Right ventricle myocardium superior (tissue), 1 donor: ENCODE measurements at regions not wholly inside any gene's neighbourhood (a gene's known extent, or its start where the extent isn't known, plus 50 kb on each side); places are given as distances from the start of the nearest gene placed in this dataset.

ENCODE experiments used
- ATAC-seq: fragments of 200-7000 bp; cut with Tn5 transposase; one replicate; pipeline ENCODE4 v1.9.1; 2020; ENCODE audit warnings: mild to moderate bottlenecking; ENCODE audit not compliant: poor library complexity
- DNase-seq: peaks from one replicate; pipeline ENCODE4 v3.0.0-alpha.2; 2020
- intact Hi-C: fragments of 100-400 bp; cut with DNase I; formaldehyde crosslinking; loops from one replicate; pipeline ENCODE4 v1.11.2; 2022
- donor health status: DM: no; HTN: yes; CAD: no; lungs with severe emphysema.

DNA sequence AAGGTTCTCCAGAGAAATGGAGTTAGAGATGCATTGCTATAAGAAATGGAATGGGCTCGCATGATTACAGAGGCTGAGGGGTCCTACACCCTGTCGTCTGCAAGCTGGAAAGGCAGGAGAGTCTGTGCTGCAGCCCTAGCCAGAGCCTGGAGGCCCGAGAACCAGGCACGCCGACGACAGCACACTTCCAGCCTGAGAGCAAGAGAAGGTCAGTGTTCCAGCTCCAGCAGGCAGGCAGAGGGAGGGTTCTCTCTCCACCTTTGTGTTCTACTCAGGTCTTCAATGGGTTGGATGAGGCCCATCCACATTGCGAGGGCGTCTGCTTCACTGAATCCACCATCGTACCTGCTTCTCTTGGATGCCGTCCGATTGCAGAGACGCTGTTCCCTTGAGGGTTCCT lies 177.6 kb upstream of the HDAC4 start:
- ATAC-seq, result no peak
- intact Hi-C loops, result no loop called here
- no peak for DNase-seq

- intact Hi-C loops, result no loop called here
- ATAC-seq, result no peak
- DNase-seq, result no peak
Measured at GRCh38 chr2:239577935-239578334, 177.1 kb upstream of the HDAC4 start.

DNA sequence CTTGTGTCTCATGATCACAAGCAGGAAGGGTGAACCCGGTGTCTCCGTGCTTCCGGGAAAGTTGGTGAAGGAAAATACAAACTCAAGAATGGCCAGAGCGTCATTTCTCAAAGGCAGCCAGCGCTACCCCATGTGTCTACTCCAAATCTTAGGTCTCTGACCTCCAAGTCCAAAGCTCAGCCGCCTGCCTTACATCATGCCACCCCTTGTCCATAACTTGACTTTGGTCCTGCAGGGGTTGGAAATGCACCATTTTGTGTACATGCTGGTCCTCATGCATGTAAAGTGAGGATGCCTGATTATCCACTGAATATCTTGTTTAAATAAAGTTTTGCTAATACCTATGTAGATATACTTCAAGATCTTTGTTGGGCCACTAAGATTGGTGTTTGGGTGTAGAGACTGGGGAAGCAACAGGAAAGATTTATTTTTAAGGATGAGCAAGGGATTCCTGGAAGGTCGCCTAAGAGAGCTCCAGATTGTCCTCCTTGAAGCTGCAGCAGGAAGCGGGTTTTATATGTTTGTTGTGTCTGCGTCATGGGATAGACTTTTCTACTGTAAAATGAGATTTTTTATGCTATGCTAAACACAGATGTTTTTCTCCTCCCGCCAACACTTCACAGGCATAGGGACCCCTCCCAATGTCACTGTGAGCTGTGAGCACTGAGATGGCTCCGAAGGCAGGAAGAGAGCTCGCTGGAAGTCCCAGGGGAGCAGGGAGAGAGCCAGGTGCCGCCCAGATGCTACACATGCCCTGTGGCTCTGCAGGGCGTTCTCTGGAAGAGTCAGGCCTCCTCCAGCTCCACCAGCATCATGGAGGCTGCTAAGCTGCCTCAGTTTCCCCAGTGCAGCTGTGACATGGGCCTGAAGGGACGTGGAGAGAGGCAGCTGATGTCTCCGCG lies 176.2 kb upstream of the HDAC4 start:
- ATAC-seq, result no peak
- DNase-seq, result no peak
- intact Hi-C loops, result no loop called here

DNA sequence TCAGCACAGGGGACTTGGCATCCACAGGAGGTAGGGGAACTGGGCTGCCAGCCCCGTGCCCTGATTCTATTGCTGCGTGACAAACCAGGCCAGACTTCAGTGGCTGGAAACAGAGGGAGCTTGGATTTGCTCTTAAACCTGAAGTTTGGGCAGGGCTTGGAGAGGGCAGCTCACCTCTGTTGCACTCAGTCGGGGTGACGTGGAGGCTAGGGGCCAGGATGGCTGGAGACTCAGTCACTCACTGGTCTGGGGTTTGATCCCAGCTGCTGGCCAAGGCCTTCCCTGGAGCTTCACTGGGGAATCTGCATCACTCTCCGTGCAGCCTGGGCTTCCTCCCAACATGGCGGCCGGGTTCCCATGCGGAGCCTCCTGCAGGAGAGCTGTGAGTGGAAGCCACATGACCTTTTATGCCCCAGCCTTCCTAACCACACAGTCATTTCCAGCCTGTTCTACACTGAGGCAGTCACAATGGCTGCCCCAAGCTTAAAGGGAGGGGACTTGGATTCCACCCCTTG lies 175.2 kb upstream of the HDAC4 start:
- intact Hi-C loops, result no loop called here
- ATAC-seq (no peak), DNase-seq (no peak)

DNA sequence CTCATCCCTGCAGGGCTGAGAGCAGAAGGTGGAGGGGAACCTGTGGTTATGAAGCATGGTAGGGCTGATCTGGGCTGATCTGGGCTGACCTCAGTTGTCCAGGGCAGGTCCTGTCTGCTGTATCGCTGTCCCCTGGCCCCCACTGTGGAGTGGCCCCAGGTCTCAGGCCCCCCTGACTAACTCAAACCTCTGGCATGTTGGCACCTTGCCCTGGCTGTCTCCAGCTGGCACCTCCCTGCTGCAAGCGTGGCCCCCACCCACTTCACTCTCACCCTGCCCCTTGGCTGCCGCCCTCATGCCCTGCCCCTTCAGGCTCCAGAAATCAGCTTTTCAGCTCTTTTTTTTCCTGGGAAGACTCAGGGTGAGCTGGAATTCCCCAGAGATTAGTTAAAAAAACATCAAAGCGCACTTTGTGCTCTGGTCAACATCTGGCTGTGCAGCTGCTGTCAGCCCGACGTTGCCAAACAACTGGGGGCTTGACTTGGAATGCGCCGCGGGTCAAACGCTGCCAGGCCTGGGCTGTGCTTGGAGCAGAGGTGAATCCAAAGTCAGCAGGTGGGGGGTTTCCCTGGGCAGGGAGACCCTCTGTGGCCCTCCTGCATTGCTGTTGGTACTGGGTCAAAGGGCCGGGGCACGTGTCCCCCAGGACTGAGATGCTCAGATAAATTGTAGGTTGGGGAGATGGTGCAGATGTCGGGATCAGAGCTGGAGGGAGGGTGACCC lies 173.8 kb upstream of the HDAC4 start:
- DNase-seq (no peak), ATAC-seq (no peak)
- intact Hi-C loops, result no loop called here

- intact Hi-C loops, result no loop called here
Measured at GRCh38 chr2:239574054-239574433, 173.2 kb upstream of the HDAC4 start.

GRCh38 chr2:239570971-239571520 lies 170.2 kb upstream of the HDAC4 start:
- DNase-seq (no peak), ATAC-seq (no peak)
- intact Hi-C loops, result no loop called here

More at GRCh38 chr2:239574054-239574433, 173.2 kb upstream of the HDAC4 start:
- DNase-seq (no peak), ATAC-seq (no peak)

DNA sequence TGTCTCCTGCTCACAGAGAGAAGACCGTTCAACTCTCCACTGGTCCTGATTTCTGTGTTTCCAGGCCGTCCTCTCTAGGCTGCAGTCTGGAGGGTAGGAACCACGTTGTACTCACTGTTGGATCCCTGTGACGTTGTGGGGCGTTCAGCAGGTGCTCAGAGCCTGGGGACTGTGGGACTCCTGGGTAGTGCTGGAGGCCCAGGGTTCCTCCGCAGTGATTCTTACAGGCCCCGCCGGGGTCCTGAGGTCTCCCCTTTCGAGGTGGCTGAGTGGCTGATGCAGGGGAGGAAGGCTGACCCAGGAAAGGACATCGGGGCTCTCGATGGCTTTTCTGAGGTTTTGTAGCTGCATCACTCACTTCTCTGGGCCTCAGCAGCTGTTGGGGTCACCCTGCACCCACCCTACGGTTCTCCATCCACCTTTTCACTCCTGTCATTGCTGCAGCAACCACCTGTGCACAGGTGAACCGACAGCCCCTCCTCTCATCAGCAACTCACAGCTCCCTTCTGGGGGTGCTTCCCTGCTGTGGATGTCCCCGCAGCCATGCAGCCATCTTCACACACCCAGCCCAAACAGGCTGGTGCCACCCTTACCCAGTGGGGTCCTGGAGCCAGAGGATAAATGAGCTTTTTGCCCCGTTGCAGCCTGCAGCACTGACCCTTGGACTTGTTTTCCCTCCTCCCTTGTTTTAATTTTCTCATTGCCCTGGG lies 169.6 kb upstream of the HDAC4 start:
- ATAC-seq (no peak), DNase-seq (no peak)
- intact Hi-C loops, result no loop called here

GRCh38 chr2:239569401-239570090 lies 168.7 kb upstream of the HDAC4 start:
- ATAC-seq (no peak), DNase-seq (no peak)
- intact Hi-C loops, result no loop called here

- no peak for DNase-seq
- no peak for ATAC-seq
- intact Hi-C loops, result no loop called here
Measured at GRCh38 chr2:239568601-239569000, 167.8 kb upstream of the HDAC4 start.

GRCh38 chr2:239567786-239568185 lies 167.0 kb upstream of the HDAC4 start:
- no peak for ATAC-seq
- no peak for DNase-seq

GRCh38 chr2:239566995-239567568 lies 166.3 kb upstream of the HDAC4 start:
- intact Hi-C loops, result no loop called here
- no peak for DNase-seq
- no peak for ATAC-seq

More at GRCh38 chr2:239567786-239568185, 167.0 kb upstream of the HDAC4 start:
- intact Hi-C loops, result no loop called here

DNA sequence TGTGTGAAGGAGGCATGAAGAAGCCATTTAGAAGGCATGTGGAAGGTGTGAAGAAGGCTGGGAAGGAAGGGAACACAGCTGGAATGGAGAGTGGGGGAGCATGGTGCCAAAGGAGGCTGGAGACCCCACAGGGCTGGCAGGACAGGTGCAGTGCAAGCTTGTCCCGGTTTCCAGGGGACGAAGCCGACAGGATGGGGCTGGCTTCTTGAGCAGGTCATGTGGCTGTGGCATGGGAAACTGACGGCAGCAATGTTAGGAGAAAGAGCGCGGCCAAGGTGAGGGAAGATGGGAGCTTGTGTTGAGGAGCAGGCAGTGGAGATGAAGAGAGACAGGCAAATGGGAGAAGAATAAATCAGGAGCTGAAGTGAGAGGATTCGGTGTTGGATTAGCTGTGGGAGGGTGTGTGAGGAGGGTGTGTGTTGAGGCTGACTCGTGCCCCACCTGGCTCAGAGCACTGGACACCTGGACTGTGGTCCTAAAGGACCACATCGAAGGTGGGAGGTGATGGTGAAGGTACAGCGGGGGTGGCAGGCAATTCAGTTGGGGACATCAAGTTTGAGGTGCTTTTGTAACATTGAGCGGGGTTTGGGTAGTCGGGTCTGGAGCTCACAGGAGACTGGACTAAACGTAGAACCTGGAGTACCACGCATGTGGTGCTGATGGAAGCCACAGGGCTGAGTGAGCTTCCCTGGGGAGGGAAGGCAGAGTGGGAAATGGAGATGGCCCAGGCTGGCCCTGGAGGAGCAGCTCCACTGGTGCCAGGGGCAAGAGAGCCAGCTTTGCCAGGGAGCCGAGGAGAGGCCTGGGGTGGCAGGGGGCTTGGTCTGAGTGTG lies 165.6 kb upstream of the HDAC4 start:
- intact Hi-C loops, result no loop called here
- DNase-seq (no peak), ATAC-seq (no peak)

DNA sequence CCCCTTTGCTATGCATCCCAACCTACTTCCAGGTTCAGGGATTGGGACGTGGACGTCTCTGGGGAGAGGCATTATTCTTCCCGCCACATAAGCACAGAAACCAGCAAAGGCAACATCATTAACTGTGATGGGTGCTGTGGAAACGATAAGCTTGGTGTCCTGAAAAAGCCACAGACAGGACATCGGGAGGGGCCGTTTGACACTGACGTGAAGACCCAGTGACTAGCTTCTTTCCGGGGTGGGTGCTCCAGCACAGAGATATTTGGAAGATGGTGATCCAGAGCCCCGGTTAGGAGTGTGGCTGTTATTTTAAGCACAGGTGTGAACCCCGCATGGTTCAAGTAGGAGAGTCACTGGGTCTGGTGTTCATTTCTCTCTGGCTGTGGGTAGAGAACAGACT lies 163.8 kb upstream of the HDAC4 start:
- DNase-seq, result no peak
- no peak for ATAC-seq
- intact Hi-C loops, result no loop called here

DNA sequence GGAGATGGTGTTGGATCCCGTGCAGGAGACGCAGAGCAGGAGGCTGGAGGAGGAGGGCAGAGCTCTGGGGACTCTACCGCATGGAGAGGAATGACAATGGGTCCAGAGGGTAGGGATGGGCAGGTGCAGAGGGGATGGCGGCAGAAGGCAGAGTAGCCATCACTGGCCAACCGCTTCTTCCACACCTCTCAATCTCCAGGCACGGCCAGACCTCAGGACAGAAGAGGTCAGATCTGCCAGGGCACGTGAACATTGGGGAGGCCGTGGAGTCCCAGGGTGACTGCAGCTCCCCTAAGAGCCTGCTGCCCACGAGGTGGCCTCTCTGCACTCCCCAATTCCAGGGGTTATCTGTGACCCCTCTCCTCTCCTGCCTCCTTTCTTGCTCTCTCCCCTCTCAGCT lies 162.7 kb upstream of the HDAC4 start:
- ATAC-seq (no peak), DNase-seq (no peak)
- intact Hi-C loops, result no loop called here

GRCh38 chr2:239561446-239562001 lies 160.7 kb upstream of the HDAC4 start:
- DNase-seq (peak; percentile 66), ATAC-seq (peak; percentile 77)
- intact Hi-C loops, result no loop called here
